Kidney (tissue), 13 donors: ENCODE measurements at regions not wholly inside any gene's neighbourhood (a gene's known extent, or its start where the extent isn't known, plus 50 kb on each side); places are given as distances from the start of the nearest gene placed in this dataset.

Experiments used
- DNase-seq, 5 donors: peaks; one replicate each; pipeline ENCODE4 v3.0.0-alpha.2; 2013 to 2020
- FAIRE-seq: peaks from 2 replicates; lab custom pipeline; 2012; peaks lifted over from hg19 to GRCh38; lab: Jason Lieb, UNC
- H3K27ac ChIP-seq, 2 donors: one replicate each; pipeline ENCODE4 v1.7.0; 2013; ENCODE audit warnings: low read depth in 2 of 2, low read length in 2 of 2, inconsistent platforms in 1 of 2
- H3K27me3 ChIP-seq: one replicate; pipeline ENCODE4 v1.7.1; 2013; ENCODE audit warnings: low read length, inconsistent platforms; ENCODE audit not compliant: control insufficient read depth, insufficient read depth
- H3K36me3 ChIP-seq, 3 donors: one replicate each; pipeline versions ENCODE4 v1.7.0 to v1.7.1; 2013; ENCODE audit warnings: low read length in 3 of 3, control low read depth in 1 of 3, inconsistent platforms in 1 of 3; ENCODE audit not compliant: insufficient read depth in 3 of 3, control insufficient read depth in 2 of 3
- H3K4me1 ChIP-seq, 3 donors: one replicate each; pipeline versions ENCODE4 v1.7.0 to v1.7.1; 2013; ENCODE audit warnings: low read length in 3 of 3, inconsistent platforms in 1 of 3, low read depth in 1 of 3; ENCODE audit not compliant: control insufficient read depth in 2 of 3, insufficient read depth in 2 of 3
- H3K4me3 ChIP-seq, 3 donors: one replicate each; pipeline versions ENCODE4 v1.7.0 to v1.8.1; 2013; ENCODE audit warnings: low read length in 3 of 3, control low read depth in 1 of 3, inconsistent platforms in 1 of 3
- H3K9ac ChIP-seq, 3 donors: one replicate each; pipeline versions ENCODE4 v1.7.0 to v1.7.1; 2013; ENCODE audit warnings: low read length in 3 of 3, control low read depth in 1 of 3, inconsistent platforms in 1 of 3
- H3K9me3 ChIP-seq, 3 donors: one replicate each; pipeline versions ENCODE4 v1.7.0 to v1.7.1; 2013; ENCODE audit warnings: low read length in 3 of 3, control low read depth in 1 of 3, inconsistent platforms in 1 of 3; ENCODE audit not compliant: control insufficient read depth in 2 of 3, insufficient read depth in 1 of 3
- intact Hi-C: fragments of 100-400 bp; cut with DNase I; formaldehyde crosslinking; loops from one replicate; pipeline ENCODE4 v1.11.1; 2022
- TF ChIP-seq, protein P1 (sequence below): IDR thresholded peaks from 3 replicates; pipeline ENCODE4 v1.5.1; 2012; ENCODE audit warnings: mild to moderate bottlenecking, moderate library complexity, borderline replicate concordance; ENCODE audit not compliant: insufficient read depth; ENCODE audit errors: extremely low read depth
- donor health status: control.
- donor health status: control.
- donor health status: control.
- donor health status: control.
- donor health status: control.
- donor health status: DM: yes; HTN: yes; CAD: no.
- donor health status: Normal renal cell carcinoma (clear cell type).

GRCh38 chr9:14434971-14435718 is 121.2 kb upstream of the NFIB start:
- no peaks in the 10 kb centered on the region for H3K36me3 ChIP-seq
- FAIRE-seq (no peak), DNase-seq (no peak)
- H3K27me3 ChIP-seq: no peaks in the 10 kb centered on the region
- TF ChIP-seq, protein P1, sequence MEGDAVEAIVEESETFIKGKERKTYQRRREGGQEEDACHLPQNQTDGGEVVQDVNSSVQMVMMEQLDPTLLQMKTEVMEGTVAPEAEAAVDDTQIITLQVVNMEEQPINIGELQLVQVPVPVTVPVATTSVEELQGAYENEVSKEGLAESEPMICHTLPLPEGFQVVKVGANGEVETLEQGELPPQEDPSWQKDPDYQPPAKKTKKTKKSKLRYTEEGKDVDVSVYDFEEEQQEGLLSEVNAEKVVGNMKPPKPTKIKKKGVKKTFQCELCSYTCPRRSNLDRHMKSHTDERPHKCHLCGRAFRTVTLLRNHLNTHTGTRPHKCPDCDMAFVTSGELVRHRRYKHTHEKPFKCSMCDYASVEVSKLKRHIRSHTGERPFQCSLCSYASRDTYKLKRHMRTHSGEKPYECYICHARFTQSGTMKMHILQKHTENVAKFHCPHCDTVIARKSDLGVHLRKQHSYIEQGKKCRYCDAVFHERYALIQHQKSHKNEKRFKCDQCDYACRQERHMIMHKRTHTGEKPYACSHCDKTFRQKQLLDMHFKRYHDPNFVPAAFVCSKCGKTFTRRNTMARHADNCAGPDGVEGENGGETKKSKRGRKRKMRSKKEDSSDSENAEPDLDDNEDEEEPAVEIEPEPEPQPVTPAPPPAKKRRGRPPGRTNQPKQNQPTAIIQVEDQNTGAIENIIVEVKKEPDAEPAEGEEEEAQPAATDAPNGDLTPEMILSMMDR: no peak
- H3K4me1 ChIP-seq: peaks cover 0 to 14% (median 5%) of the 10 kb centered on the region in 3 donors
- H3K9ac ChIP-seq: no peak overlapping the region
- H3K9me3 ChIP-seq: no peaks in the 10 kb centered on the region
- intact Hi-C loops: no loop called here
- no peak overlapping the region for H3K27ac ChIP-seq
- no peak overlapping the region for H3K4me3 ChIP-seq

DNA sequence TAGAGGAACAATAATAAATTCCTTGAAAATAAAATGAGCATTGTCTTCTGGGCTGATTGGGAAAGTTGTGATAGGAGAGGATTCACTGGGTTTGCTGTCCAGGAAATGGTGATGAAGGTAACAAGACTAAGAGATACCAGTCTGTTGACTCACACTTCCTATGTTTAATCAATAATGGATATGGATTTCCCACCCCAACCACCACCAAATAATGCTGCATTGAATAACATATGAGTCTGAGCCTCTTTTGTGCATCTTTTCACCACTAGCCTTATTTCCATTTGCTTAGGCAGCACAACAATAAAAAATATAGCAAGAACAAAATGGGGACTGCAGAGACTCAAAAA is 120.2 kb upstream of the NFIB start:
- intact Hi-C loops: no loop called here
- no peak for FAIRE-seq
- TF ChIP-seq, protein P1: no peak

GRCh38 chr9:14433351-14434157 is 119.6 kb upstream of the NFIB start:
- Histone ChIP-seq H3K9me3 (no peaks in the 10 kb centered on the region), H3K9ac (peak overlapping the region in 1 of 3 donors; percentile 17), H3K27me3 (no peaks in the 10 kb centered on the region), H3K27ac (no peak overlapping the region), H3K36me3 (no peaks in the 10 kb centered on the region), H3K4me1 (peaks cover 0 to 14% (median 5%) of the 10 kb centered on the region in 3 donors), H3K4me3 (no peak overlapping the region)
- intact Hi-C loops: no loop called here
- TF ChIP-seq, protein P1: peak; percentile 26
- DNase-seq (peak in 2 of 5 donors; percentile 56 to 80), FAIRE-seq (no peak)

More for the DNA sequence above, 120.2 kb upstream of the NFIB start:
- DNase-seq: no peak
- no peaks in the 10 kb centered on the region for H3K36me3 ChIP-seq
- peak overlapping the region in 1 of 3 donors; percentile 21 for H3K9ac ChIP-seq
- no peak overlapping the region for H3K4me3 ChIP-seq
- H3K4me1 ChIP-seq: peaks cover 0 to 14% (median 5%) of the 10 kb centered on the region in 3 donors
- H3K27ac ChIP-seq: no peak overlapping the region
- H3K27me3 ChIP-seq: no peaks in the 10 kb centered on the region
- H3K9me3 ChIP-seq: no peaks in the 10 kb centered on the region
